GM12865 (cell line): ENCODE measurements at regions not wholly inside any gene's neighbourhood (a gene's known extent, or its start where the extent isn't known, plus 50 kb on each side); places are given as distances from the start of the nearest gene placed in this dataset.
A peak's percentile ranks its signal among the peaks of the same experiment; 100 is the strongest.

Experiments
- DNase-seq: peaks from one replicate; pipeline ENCODE4 v3.0.0; 2010; ENCODE audit warnings: low read depth
- H3K4me3 ChIP-seq: 2 replicates; pipeline ENCODE4 v1.5.1; 2011; ENCODE audit warnings: mild to moderate bottlenecking, low read depth, low read length, control low read depth
- TF ChIP-seq, protein P1 (sequence below): IDR thresholded peaks from 2 replicates; pipeline ENCODE4 v1.5.1; 2011; ENCODE audit warnings: low read length, control low read depth, low read depth, inconsistent platforms; ENCODE audit not compliant: insufficient read depth; ENCODE audit errors: missing control alignments

DNA sequence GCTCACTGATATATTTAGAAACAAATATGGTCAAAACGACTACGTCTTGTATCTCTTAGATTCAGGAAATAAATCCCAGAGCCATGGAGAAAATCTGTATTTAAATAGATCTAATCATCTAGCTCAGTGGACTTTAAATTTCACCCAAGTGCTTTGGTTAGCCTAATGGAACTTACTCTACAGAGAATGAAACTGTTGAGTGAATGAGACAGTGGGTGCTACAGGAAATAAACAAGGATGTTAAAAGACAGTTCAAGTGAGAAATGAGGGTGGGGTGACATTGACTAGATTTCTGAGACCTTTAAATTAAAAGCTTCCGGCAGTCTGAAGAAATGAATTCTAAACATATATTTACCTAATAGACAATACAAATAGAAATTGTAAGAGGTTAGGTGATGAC is 2197.0 kb downstream of the ARAP2 start:
- TF ChIP-seq, protein P1, sequence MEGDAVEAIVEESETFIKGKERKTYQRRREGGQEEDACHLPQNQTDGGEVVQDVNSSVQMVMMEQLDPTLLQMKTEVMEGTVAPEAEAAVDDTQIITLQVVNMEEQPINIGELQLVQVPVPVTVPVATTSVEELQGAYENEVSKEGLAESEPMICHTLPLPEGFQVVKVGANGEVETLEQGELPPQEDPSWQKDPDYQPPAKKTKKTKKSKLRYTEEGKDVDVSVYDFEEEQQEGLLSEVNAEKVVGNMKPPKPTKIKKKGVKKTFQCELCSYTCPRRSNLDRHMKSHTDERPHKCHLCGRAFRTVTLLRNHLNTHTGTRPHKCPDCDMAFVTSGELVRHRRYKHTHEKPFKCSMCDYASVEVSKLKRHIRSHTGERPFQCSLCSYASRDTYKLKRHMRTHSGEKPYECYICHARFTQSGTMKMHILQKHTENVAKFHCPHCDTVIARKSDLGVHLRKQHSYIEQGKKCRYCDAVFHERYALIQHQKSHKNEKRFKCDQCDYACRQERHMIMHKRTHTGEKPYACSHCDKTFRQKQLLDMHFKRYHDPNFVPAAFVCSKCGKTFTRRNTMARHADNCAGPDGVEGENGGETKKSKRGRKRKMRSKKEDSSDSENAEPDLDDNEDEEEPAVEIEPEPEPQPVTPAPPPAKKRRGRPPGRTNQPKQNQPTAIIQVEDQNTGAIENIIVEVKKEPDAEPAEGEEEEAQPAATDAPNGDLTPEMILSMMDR: no peak
- H3K4me3 ChIP-seq: no peak overlapping the region
- no peak for DNase-seq

DNA sequence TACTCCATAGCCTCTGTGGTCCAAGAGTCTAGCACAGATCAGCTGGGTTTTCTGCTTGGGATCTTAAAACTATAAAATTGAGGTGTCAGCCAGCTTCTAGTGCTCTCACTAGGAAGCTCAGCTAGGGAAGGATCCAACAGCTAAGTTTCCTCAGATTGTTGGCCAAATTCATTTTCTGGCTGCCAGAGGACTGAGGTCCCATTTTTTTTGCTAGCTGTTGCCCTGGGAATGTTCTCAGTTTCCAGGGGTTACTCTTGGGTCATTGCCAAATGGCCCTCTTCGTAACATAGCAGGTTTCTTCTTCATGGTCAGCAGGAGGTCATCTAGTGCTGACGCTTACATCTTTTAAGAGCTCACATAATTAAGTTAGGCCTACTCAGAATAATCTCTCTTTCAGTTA is 2178.2 kb downstream of the ARAP2 start:
- TF ChIP-seq, protein P1: no peak
- no peak overlapping the region for H3K4me3 ChIP-seq
- DNase-seq: no peak

DNA sequence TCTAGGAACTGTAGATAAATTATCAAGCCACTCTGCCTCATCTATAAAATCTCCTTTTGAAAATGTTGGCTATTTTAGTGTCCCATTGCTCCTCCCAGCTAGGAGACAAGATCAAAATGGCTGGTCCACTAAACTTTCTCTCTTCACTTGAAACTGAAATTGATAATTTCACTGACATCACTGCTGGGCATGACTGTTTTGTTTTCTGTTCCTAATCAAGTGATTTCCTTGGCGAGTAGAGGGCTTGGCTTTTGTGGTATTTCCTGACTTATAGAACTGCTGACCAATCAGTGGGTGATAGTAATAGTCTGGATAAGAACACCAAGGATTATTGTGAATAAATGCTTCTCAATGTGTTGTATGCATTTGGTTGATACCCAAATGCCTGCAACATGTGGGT is 2152.9 kb downstream of the ARAP2 start:
- no peak for DNase-seq
- H3K4me3 ChIP-seq: no peak overlapping the region
- TF ChIP-seq, protein P1: no peak

DNA sequence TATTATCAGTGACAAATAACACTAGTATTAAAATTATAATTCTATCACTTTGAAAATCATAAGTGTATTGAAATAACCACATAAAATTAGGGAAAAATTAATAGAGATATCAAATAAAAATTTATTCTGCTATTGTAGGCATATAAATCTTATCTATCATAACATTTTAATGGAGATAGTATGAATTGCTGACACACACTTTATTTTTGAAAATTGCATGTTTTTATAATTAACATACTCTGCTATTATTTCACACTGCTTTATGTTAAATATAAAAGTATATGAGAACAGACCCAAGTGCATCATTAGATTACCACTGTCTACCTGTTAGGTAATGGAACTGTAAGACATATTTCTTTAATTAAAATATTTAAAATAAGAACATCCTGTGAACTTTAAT is 2150.2 kb downstream of the ARAP2 start:
- DNase-seq: no peak
- TF ChIP-seq, protein P1: no peak
- no peak overlapping the region for H3K4me3 ChIP-seq

DNA sequence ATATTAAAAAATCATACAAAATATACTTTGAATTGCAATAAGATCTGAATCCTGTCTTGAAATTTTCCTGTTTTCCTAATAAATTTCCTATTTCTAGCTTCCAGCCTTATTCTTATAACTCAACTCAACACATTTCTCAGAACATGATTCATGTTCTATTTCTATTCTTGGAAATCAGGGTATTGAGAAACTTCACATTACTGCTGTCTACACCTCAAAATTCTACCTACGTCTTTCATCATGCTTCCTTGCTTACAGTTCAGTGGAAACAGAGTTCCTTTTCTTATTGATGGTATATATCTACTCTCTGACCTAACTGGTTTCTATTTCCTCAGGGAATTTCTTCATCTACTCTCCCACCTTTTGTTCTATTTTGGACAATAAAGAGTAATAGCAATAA is 2139.0 kb downstream of the ARAP2 start:
- no peak for DNase-seq
- H3K4me3 ChIP-seq: no peak overlapping the region
- TF ChIP-seq, protein P1: no peak

DNA sequence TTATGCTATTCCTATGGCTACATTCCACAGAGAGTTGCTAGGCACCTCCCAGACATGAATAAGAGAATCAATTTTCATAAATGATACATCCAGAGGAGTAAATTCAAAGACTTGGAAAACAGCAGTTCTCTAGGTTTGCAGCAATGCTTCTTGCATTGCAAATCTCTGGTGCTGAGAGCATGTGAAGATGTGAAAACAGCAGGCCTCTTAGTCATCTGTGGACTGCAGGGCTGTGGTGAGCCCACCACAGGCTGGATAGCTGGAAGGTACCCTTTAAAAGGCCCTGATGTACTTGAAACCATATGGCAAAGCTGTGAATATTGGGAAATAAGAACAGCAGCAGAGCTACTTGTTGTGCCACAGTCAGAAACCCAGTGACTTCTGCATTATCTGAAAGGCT is 2135.9 kb downstream of the ARAP2 start:
- TF ChIP-seq, protein P1: no peak
- peak; percentile 0 for DNase-seq
- H3K4me3 ChIP-seq: no peak overlapping the region

DNA sequence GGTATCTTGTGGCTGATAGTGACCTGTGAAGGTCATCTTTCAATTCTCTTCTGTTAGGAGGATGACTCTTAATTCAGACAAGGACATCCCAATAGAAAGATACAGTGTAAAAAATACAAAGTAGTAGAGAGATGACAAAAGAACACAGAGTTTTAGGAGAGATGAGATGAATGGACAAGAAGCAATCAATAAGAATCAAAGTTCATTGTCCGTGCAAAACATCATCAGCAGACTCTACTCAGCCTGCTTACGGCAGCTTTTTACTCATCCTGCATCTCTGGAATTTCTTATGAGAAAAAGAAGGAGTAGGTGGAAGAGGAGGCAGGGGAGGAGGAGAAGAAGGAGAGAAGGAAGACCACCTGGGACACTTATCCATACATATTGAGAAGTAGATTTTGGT is 2131.7 kb downstream of the ARAP2 start:
- TF ChIP-seq, protein P1: no peak
- DNase-seq: no peak

More for the DNA sequence above, 2131.7 kb downstream of the ARAP2 start:
- H3K4me3 ChIP-seq: no peak overlapping the region
